Activated T-cell treated with anti-CD3 and anti-CD28 coated beads, Interleukin-2, amount 50 U/mL, for 4 hours (primary cell): ENCODE measurements at regions not wholly inside any gene's neighbourhood (a gene's known extent, or its start where the extent isn't known, plus 50 kb on each side); places are given as distances from the start of the nearest gene placed in this dataset.

Experiments used
- ATAC-seq, 2 donors: fragments of 200-7000 bp; cut with Tn5 transposase; one replicate each; pipeline ENCODE4 v1.10.0; 2021
- DNase-seq: peaks from one replicate; pipeline ENCODE4 v3.0.0-alpha.2; 2020
- H3K27me3 Mint-ChIP-seq: one replicate; pipeline ENCODE4 v1.8.0; 2021; ENCODE audit warnings: low read depth, mixed read lengths
- H3K36me3 Mint-ChIP-seq: one replicate; pipeline ENCODE4 v1.8.0; 2022; ENCODE audit warnings: mixed read lengths; ENCODE audit not compliant: insufficient read depth
- H3K4me1 Mint-ChIP-seq: one replicate; pipeline ENCODE4 v1.8.0; 2021; ENCODE audit warnings: low read depth, mixed read lengths
- H3K4me3 Mint-ChIP-seq: one replicate; pipeline ENCODE4 v1.8.0; 2021; ENCODE audit warnings: mild to moderate bottlenecking, moderate library complexity, mixed read lengths
- H3K9me3 Mint-ChIP-seq: one replicate; pipeline ENCODE4 v1.8.0; 2021; ENCODE audit warnings: mixed read lengths

- H3K9me3 Mint-ChIP-seq: no peaks in the 10 kb centered on the region
- H3K36me3 Mint-ChIP-seq: no peaks in the 10 kb centered on the region
- peaks cover 4% of the 10 kb centered on the region for H3K27me3 Mint-ChIP-seq
- ATAC-seq (no peak), DNase-seq (no peak)
- no peak overlapping the region for H3K4me3 Mint-ChIP-seq
- no peaks in the 10 kb centered on the region for H3K4me1 Mint-ChIP-seq
Observed at GRCh38 chr6:15843764-15844163, 180.9 kb upstream of the DTNBP1 start.

GRCh38 chr6:15843226-15843625 is 180.4 kb upstream of the DTNBP1 start:
- H3K27me3 Mint-ChIP-seq: peaks cover 4% of the 10 kb centered on the region
- DNase-seq: no peak
- H3K4me1 Mint-ChIP-seq: no peaks in the 10 kb centered on the region
- no peak for ATAC-seq
- no peaks in the 10 kb centered on the region for H3K9me3 Mint-ChIP-seq
- H3K4me3 Mint-ChIP-seq: no peak overlapping the region
- no peaks in the 10 kb centered on the region for H3K36me3 Mint-ChIP-seq

- Mint-ChIP-seq H3K27me3 (peaks cover 4% of the 10 kb centered on the region), H3K36me3 (no peaks in the 10 kb centered on the region), H3K9me3 (no peaks in the 10 kb centered on the region), H3K4me1 (no peaks in the 10 kb centered on the region), H3K4me3 (no peak overlapping the region)
- DNase-seq: no peak
- no peak for ATAC-seq
Observed at GRCh38 chr6:15842727-15843117, 179.9 kb upstream of the DTNBP1 start.

- H3K36me3 Mint-ChIP-seq: no peaks in the 10 kb centered on the region
- no peak overlapping the region for H3K4me3 Mint-ChIP-seq
- DNase-seq: no peak
- H3K4me1 Mint-ChIP-seq: no peaks in the 10 kb centered on the region
- ATAC-seq: no peak
- no peaks in the 10 kb centered on the region for H3K9me3 Mint-ChIP-seq
- H3K27me3 Mint-ChIP-seq: peaks cover 4% of the 10 kb centered on the region
Observed at GRCh38 chr6:15841937-15842726, 179.3 kb upstream of the DTNBP1 start.

GRCh38 chr6:15839969-15840541 is 177.2 kb upstream of the DTNBP1 start:
- Mint-ChIP-seq H3K9me3 (no peaks in the 10 kb centered on the region), H3K36me3 (no peaks in the 10 kb centered on the region), H3K4me3 (no peak overlapping the region), H3K27me3 (peaks cover 6% of the 10 kb centered on the region), H3K4me1 (no peaks in the 10 kb centered on the region)
- DNase-seq (no peak), ATAC-seq (no peak)

- H3K27me3 Mint-ChIP-seq: peaks cover 2% of the 10 kb centered on the region
- no peak overlapping the region for H3K4me3 Mint-ChIP-seq
- ATAC-seq: no peak
- H3K9me3 Mint-ChIP-seq: no peaks in the 10 kb centered on the region
- no peaks in the 10 kb centered on the region for H3K36me3 Mint-ChIP-seq
- DNase-seq: no peak
- H3K4me1 Mint-ChIP-seq: no peaks in the 10 kb centered on the region
Observed at GRCh38 chr6:15837205-15837604, 174.4 kb upstream of the DTNBP1 start.

GRCh38 chr6:15832841-15833240 is 170.0 kb upstream of the DTNBP1 start:
- Mint-ChIP-seq H3K9me3 (no peaks in the 10 kb centered on the region), H3K4me1 (no peaks in the 10 kb centered on the region), H3K36me3 (no peaks in the 10 kb centered on the region), H3K27me3 (peaks cover 2% of the 10 kb centered on the region), H3K4me3 (no peak overlapping the region)
- no peak for DNase-seq
- ATAC-seq: no peak

- ATAC-seq: no peak
- peaks cover 5% of the 10 kb centered on the region for H3K27me3 Mint-ChIP-seq
- no peak for DNase-seq
- no peaks in the 10 kb centered on the region for H3K9me3 Mint-ChIP-seq
- H3K4me3 Mint-ChIP-seq: no peak overlapping the region
- no peaks in the 10 kb centered on the region for H3K36me3 Mint-ChIP-seq
- no peaks in the 10 kb centered on the region for H3K4me1 Mint-ChIP-seq
Observed at GRCh38 chr6:15829156-15829555, 166.3 kb upstream of the DTNBP1 start.

GRCh38 chr6:15827496-15828255 is 164.8 kb upstream of the DTNBP1 start:
- no peak for ATAC-seq
- Mint-ChIP-seq H3K36me3 (no peaks in the 10 kb centered on the region), H3K4me1 (no peaks in the 10 kb centered on the region), H3K4me3 (no peak overlapping the region), H3K27me3 (peaks cover 9% of the 10 kb centered on the region), H3K9me3 (no peaks in the 10 kb centered on the region)
- no peak for DNase-seq

- Mint-ChIP-seq H3K36me3 (no peaks in the 10 kb centered on the region), H3K27me3 (peaks cover 12% of the 10 kb centered on the region), H3K9me3 (no peaks in the 10 kb centered on the region), H3K4me3 (no peak overlapping the region), H3K4me1 (no peaks in the 10 kb centered on the region)
- no peak for DNase-seq
- no peak for ATAC-seq
Observed at GRCh38 chr6:15826814-15827318, 164.0 kb upstream of the DTNBP1 start.

GRCh38 chr6:15825332-15825930 is 162.6 kb upstream of the DTNBP1 start:
- ATAC-seq (no peak), DNase-seq (no peak)
- Mint-ChIP-seq H3K27me3 (peaks cover 21% of the 10 kb centered on the region), H3K4me1 (no peaks in the 10 kb centered on the region), H3K4me3 (no peak overlapping the region), H3K9me3 (no peaks in the 10 kb centered on the region), H3K36me3 (no peaks in the 10 kb centered on the region)

- H3K4me1 Mint-ChIP-seq: no peaks in the 10 kb centered on the region
- H3K9me3 Mint-ChIP-seq: no peaks in the 10 kb centered on the region
- no peak for DNase-seq
- H3K4me3 Mint-ChIP-seq: no peak overlapping the region
- peaks cover 21% of the 10 kb centered on the region for H3K27me3 Mint-ChIP-seq
- no peaks in the 10 kb centered on the region for H3K36me3 Mint-ChIP-seq
- ATAC-seq: no peak
Observed at GRCh38 chr6:15824811-15825210, 162.0 kb upstream of the DTNBP1 start.

- Mint-ChIP-seq H3K4me3 (no peak overlapping the region), H3K4me1 (no peaks in the 10 kb centered on the region), H3K9me3 (no peaks in the 10 kb centered on the region), H3K27me3 (peaks cover 21% of the 10 kb centered on the region), H3K36me3 (no peaks in the 10 kb centered on the region)
- no peak for DNase-seq
- ATAC-seq: no peak
Observed at GRCh38 chr6:15823838-15824414, 161.1 kb upstream of the DTNBP1 start.

GRCh38 chr6:15822835-15823234 is 160.0 kb upstream of the DTNBP1 start:
- H3K9me3 Mint-ChIP-seq: no peaks in the 10 kb centered on the region
- H3K27me3 Mint-ChIP-seq: peaks cover 21% of the 10 kb centered on the region
- ATAC-seq (no peak), DNase-seq (no peak)
- no peaks in the 10 kb centered on the region for H3K4me1 Mint-ChIP-seq
- H3K36me3 Mint-ChIP-seq: no peaks in the 10 kb centered on the region
- H3K4me3 Mint-ChIP-seq: no peak overlapping the region
